Omental fat pad (tissue), 3 donors: ENCODE measurements at regions not wholly inside any gene's neighbourhood (a gene's known extent, or its start where the extent isn't known, plus 50 kb on each side); places are given as distances from the start of the nearest gene placed in this dataset.
A peak's percentile ranks its signal among the peaks of the same experiment; 100 is the strongest.

Experiments used
- ATAC-seq: fragments of 150-250 bp; one replicate; pipeline ENCODE4 v1.9.1; 2016; ENCODE audit warnings: mild to moderate bottlenecking, moderate library complexity; ENCODE audit not compliant: low FRiP score
- DNase-seq: peaks from one replicate; pipeline ENCODE4 v3.0.0-alpha.2; 2019; ENCODE audit warnings: low spot score
- CTCF ChIP-seq, 3 donors: fragments of 450-650 bp; IDR thresholded peaks; one replicate each; pipeline ENCODE4 v1.5.1; 2016 to 2017; ENCODE audit warnings: antibody characterized with exemption in 3 of 3, mild to moderate bottlenecking in 3 of 3, moderate library complexity in 2 of 3

- no peak for TF ChIP-seq CTCF (IDR thresholded peaks at IDR 0.05)
- ATAC-seq, result no peak
- DNase-seq, result no peak
Observed at GRCh38 chr1:103333141-103333540, 192.4 kb upstream of the RNPC3 start.

GRCh38 chr1:103327054-103327719 lies 198.3 kb upstream of the RNPC3 start:
- ATAC-seq (no peak), DNase-seq (no peak)
- TF ChIP-seq CTCF (IDR thresholded peaks at IDR 0.05), result no peak

DNA sequence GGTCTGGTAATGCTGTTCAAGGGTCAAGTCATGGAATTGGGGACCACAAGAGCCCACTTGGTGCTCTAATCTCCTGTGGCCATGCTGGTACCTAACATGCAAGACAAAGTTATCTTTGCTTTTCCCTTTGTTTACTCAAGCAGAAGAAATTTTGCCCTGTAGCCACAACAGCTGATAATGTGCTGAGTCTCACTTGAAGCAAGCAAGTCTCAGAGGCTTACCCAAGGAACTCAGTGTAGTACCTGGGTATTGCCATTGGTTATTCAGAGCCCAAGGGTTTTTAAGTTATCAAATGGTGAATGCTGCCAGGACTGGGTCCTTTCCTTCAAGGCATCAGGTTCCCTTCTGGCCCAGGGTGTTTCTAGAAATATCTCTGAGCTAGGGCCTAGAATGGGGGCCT lies 198.9 kb upstream of the RNPC3 start:
- no peak for TF ChIP-seq CTCF (IDR thresholded peaks at IDR 0.05)
- ATAC-seq (no peak), DNase-seq (no peak)

- DNase-seq (no peak), ATAC-seq (no peak)
- TF ChIP-seq CTCF (IDR thresholded peaks at IDR 0.05), result no peak
Observed at GRCh38 chr1:103309786-103310185, 201.5 kb upstream of the COL11A1 start.

DNA sequence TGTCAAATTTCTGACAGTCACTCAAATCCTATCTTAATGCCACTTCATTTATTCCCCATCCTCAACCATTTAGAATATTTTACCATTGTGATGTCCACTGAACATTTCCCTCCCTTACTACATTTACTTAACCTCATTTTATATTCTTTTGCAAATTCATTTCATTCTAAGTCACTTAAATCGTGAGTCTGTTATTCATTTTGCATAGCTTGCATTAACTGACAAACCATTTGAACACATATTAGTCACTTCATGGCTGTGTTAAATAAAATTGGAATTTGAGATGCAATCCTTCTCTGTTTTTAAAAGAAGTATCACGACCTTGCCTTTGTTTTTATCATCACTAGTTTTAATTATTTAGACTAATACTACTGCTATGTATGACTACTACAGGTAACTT lies 199.4 kb upstream of the COL11A1 start:
- TF ChIP-seq CTCF (IDR thresholded peaks at IDR 0.05), result no peak
- DNase-seq, result no peak
- no peak for ATAC-seq

DNA sequence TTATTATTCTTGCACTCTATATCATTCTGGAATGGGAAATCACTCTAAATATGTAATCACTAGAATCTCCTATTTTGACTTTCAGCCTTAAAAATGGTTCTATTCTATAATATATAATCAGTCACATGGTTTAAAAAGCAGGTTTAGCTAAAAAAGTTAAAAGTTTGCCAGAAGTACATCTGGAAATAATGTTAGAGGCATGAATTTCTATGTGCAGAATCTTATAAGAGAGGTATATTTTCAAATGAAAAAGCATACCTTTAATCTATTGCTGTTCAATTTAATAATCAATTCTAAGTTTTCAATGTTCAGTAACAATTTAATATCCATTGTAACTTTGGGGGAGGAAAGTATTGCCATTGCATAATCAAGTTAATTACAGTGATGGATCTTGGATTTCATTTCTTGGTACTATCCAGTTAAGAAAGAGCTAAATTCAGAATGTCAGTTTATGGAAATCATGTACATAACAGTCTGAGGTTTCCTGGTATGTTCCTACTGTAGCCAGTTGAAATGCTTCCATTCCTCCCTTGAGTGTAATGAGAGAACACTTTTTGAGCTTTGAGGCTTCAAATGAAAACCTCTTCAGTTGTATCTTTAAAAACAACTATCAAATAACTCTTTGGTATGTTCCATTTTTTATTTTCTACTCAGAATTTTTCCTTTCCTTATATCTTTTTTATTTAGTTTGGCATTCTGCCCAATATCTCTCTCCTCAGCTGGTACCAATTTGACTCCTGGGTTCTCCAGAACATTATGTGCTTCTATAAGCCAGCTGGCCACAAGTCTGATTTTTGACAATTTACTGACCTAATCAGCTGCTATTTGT lies 175.7 kb upstream of the COL11A1 start:
- TF ChIP-seq CTCF (IDR thresholded peaks at IDR 0.05), result no peak
- peak; percentile 75 for ATAC-seq
- no peak for DNase-seq

DNA sequence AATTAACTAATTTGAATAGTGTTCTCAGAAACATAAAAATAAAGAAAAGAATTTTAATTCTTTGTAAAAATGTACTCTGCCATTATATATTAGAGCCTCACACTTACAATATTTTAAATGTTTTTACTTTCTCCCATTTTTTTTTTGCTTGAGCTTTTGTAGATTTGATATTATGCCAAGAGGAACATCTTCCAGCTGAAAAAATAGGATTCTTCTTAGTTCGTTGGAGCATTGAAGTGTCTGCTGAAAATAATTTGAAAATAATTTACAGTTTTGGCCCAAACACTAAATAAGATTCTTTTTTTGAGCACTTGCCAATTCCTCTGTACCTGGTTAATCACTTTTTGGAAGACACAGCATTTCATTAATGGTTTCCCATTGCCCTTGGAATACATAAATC lies 175.0 kb upstream of the COL11A1 start:
- DNase-seq, result no peak
- ATAC-seq, result no peak
- no peak for TF ChIP-seq CTCF (IDR thresholded peaks at IDR 0.05)
